GM12872 (cell line): ENCODE measurements at regions not wholly inside any gene's neighbourhood (a gene's known extent, or its start where the extent isn't known, plus 50 kb on each side); places are given as distances from the start of the nearest gene placed in this dataset.

Experiments
- CTCF ChIP-seq: IDR thresholded peaks from 3 replicates; pipeline ENCODE4 v1.5.1; 2011; ENCODE audit warnings: low read depth, mild to moderate bottlenecking, low read length, moderate library complexity; ENCODE audit not compliant: insufficient read depth

- no peak for TF ChIP-seq CTCF
Measured at GRCh38 chr13:22214184-22214583, 543.3 kb downstream of the FGF9 start.

GRCh38 chr13:22218797-22219196 lies 547.9 kb downstream of the FGF9 start:
- no peak for TF ChIP-seq CTCF

GRCh38 chr13:22219709-22220108 lies 548.8 kb downstream of the FGF9 start:
- TF ChIP-seq CTCF: no peak

GRCh38 chr13:22220151-22221135 lies 549.6 kb downstream of the FGF9 start:
- no peak for TF ChIP-seq CTCF

GRCh38 chr13:22223411-22223810 lies 552.5 kb downstream of the FGF9 start:
- no peak for TF ChIP-seq CTCF

GRCh38 chr13:22226086-22226485 lies 555.2 kb downstream of the FGF9 start:
- TF ChIP-seq CTCF: no peak

GRCh38 chr13:22227895-22228294 lies 557.0 kb downstream of the FGF9 start:
- TF ChIP-seq CTCF: no peak
